Astrocyte of the spinal cord (primary cell): ENCODE measurements at regions not wholly inside any gene's neighbourhood (a gene's known extent, or its start where the extent isn't known, plus 50 kb on each side); places are given as distances from the start of the nearest gene placed in this dataset.

Experiments
- DNase-seq: peaks from one replicate; pipeline ENCODE4 v3.0.0; 2011; ENCODE audit warnings: low read depth, low spot score
- H3K4me3 ChIP-seq: 2 replicates; pipeline ENCODE4 v1.5.1; 2011; ENCODE audit warnings: low read depth, mild to moderate bottlenecking, low read length, moderate library complexity
- CTCF ChIP-seq: IDR thresholded peaks from 2 replicates; pipeline ENCODE4 v1.5.1; 2012; ENCODE audit warnings: low read depth, mild to moderate bottlenecking, low read length, inconsistent platforms
- in situ Hi-C: cut with HindIII; loops from 2 replicates; pipeline ENCODE4 v1.10.0; 2017; ENCODE audit warnings: low sequenced_read_pairs

- no peak overlapping the region for H3K4me3 ChIP-seq
- in situ Hi-C loops, result no loop called here
- DNase-seq, result no peak
- TF ChIP-seq CTCF, result no peak
These were observed 401.5 kb upstream of the PIK3R1 start for GRCh38 chr5:67813877-67814539.

- DNase-seq, result peak; percentile 23
- in situ Hi-C loops, result no loop called here
- TF ChIP-seq CTCF, result no peak
- H3K4me3 ChIP-seq, result no peak overlapping the region
These were observed 406.0 kb upstream of the PIK3R1 start for GRCh38 chr5:67809589-67809988.

GRCh38 chr5:67808340-67808739 is 407.2 kb upstream of the PIK3R1 start:
- DNase-seq, result no peak
- TF ChIP-seq CTCF, result no peak
- H3K4me3 ChIP-seq, result no peak overlapping the region
- in situ Hi-C loops, result no loop called here

- H3K4me3 ChIP-seq, result no peak overlapping the region
- in situ Hi-C loops, result no loop called here
- no peak for TF ChIP-seq CTCF
- no peak for DNase-seq
These were observed 408.1 kb upstream of the PIK3R1 start for GRCh38 chr5:67807439-67807888.

GRCh38 chr5:67806654-67807438 is 408.7 kb upstream of the PIK3R1 start:
- no peak for TF ChIP-seq CTCF
- DNase-seq, result no peak
- no peak overlapping the region for H3K4me3 ChIP-seq
- in situ Hi-C loops, result no loop called here

GRCh38 chr5:67805666-67806348 is 409.7 kb upstream of the PIK3R1 start:
- in situ Hi-C loops, result no loop called here
- DNase-seq, result no peak
- no peak overlapping the region for H3K4me3 ChIP-seq
- no peak for TF ChIP-seq CTCF
